ENCODE measurements at regions not wholly inside any gene's neighbourhood (a gene's known extent, or its start where the extent isn't known, plus 50 kb on each side); places are given as distances from the start of the nearest gene placed in this dataset.
"Not testable (repeated sequence)": the region's sequence is repeated elsewhere in the genome, so short reads cannot be mapped to it uniquely, and the experiment has no call there.

GRCh38 chr7:13817230-13817629 is 172.2 kb downstream of the ETV1 start:
- not testable (repeated sequence) for DNase-seq

- DNase-seq, result no peak
Measured at GRCh38 chr7:13821152-13821787, 168.2 kb downstream of the ETV1 start.

GRCh38 chr7:13822678-13823077 is 166.8 kb downstream of the ETV1 start:
- no peak for DNase-seq

- DNase-seq, result no peak
Measured at GRCh38 chr7:13826752-13827151, 162.7 kb downstream of the ETV1 start.

- no peak for DNase-seq
Measured at GRCh38 chr7:13827716-13828115, 161.8 kb downstream of the ETV1 start.

GRCh38 chr7:13829231-13829630 is 160.2 kb downstream of the ETV1 start:
- DNase-seq, result peak; percentile 19

GRCh38 chr7:13829914-13830900 is 159.3 kb downstream of the ETV1 start:
- DNase-seq, result peak; percentile 81

- peak; percentile 23 for DNase-seq
Measured at GRCh38 chr7:13832346-13832745, 157.1 kb downstream of the ETV1 start.

- no peak for DNase-seq
Measured at GRCh38 chr7:13834328-13834761, 155.1 kb downstream of the ETV1 start.

- DNase-seq, result no peak
Measured at GRCh38 chr7:13835442-13835841, 154.0 kb downstream of the ETV1 start.

- no peak for DNase-seq
Measured at GRCh38 chr7:13839063-13839462, 150.4 kb downstream of the ETV1 start.

All from fibroblast of skin of back (primary cell).